Activated T-helper 9 cell treated with anti-CD3 and anti-CD28 coated beads, Interleukin-2, amount 50 U/mL, for 16 hours (primary cell): ENCODE measurements at regions not wholly inside any gene's neighbourhood (a gene's known extent, or its start where the extent isn't known, plus 50 kb on each side); places are given as distances from the start of the nearest gene placed in this dataset.

Source experiments
- DNase-seq: peaks from one replicate; pipeline ENCODE4 v3.0.0-alpha.2; 2020; ENCODE audit warnings: low read depth

DNA sequence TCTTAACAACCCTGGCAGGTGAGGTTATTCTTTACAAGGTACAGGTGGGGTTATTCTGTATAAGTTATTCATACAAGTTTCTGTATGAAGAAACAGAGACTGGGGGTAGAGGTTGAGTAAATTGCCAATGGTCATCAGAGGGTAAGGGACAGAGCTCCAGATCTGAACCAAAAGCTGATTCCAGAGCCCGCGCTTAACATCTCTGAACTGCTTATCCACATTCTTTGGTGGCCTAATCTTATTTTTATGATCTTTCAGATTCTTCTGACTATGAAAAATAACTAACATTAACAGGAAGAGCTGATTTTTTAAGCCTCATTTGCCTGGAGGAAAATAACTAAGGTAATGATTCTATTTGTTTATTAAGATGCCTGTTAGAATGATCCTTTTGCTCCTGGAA lies 63.9 kb upstream of the BARHL2 start:
- DNase-seq = no peak

DNA sequence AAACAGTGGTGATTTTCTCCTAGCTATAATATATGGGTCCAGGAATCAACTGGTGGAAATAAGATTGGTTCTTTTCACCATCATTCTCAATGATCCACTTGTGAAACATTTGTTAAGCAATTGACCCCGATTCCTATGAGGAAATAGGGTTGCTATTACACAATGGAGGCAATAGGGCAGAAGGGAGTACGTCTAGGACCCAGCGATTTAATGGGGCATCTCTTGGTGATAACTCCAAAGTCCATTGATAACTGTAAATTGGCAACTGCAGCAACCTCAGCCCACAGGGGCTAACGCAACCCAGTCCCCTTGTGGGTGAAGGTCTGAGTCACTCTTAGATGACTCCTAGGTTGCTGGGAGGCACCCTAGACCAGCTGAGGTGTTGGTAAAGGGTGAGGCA lies 62.5 kb upstream of the BARHL2 start:
- no peak for DNase-seq

- DNase-seq = no peak
Measured at GRCh38 chr1:90778486-90778885, 61.4 kb upstream of the BARHL2 start.

DNA sequence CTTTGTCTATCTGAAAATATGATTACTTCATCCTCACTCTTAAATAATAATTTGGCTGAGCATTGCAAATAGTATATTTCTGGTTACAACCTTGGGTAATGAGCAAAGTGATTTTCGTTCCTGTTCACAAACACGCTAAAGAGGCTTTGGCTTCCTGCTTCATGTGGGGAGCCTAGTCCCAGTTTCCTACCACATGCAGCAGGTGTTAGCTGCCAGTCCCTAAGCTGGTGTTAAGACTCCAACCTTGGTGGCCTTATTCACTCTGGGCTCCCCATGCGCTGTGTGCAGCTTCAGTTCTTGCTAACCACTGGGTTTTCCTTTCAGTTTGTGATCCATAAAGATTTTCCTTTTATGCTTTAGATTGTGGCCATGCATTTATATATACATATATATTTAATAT lies 56.7 kb upstream of the BARHL2 start:
- no peak for DNase-seq

- DNase-seq = no peak
Measured at GRCh38 chr1:90768826-90769225, 51.7 kb upstream of the BARHL2 start.

DNA sequence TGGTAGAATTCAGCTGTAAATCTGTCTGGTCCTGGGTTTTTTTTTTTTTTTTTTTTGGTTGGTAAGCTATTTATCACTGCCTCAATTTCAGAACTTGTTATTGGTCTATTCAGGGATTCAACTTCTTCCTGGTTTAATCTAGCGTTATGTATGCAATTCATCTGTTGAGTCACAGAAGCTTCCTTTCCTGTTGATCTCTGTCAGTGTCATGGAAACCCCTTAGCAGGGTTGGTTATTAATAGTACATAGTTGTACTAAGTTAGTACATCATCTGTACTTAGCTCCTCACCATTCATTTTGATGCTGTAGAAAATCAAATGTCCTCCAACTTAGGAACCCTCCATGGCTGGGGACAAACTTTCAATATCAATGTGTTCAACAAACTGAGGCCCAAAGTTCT lies 51.0 kb upstream of the BARHL2 start:
- DNase-seq = no peak
